SK-N-MC (cell line): ENCODE measurements at regions not wholly inside any gene's neighbourhood (a gene's known extent, or its start where the extent isn't known, plus 50 kb on each side); places are given as distances from the start of the nearest gene placed in this dataset.

Experiments used
- EZH2 ChIP-seq: fragments of 200-600 bp; sonication (generic); IDR thresholded peaks from one replicate; pipeline ENCODE4 v1.6.1; 2017; ENCODE audit warnings: antibody characterized with exemption
- FOXP2 ChIP-seq: optimal IDR thresholded peaks from 2 replicates; pipeline ENCODE3; 2011; ENCODE audit warnings: mild to moderate bottlenecking, moderate library complexity; ENCODE audit not compliant: insufficient read depth; ENCODE audit errors: extremely low read length, control extremely low read depth
- POLR2AphosphoS5 ChIP-seq: IDR thresholded peaks from 2 replicates; pipeline ENCODE4 v1.6.1; 2012; ENCODE audit warnings: mild to moderate bottlenecking, low read depth, low read length, borderline replicate concordance

DNA sequence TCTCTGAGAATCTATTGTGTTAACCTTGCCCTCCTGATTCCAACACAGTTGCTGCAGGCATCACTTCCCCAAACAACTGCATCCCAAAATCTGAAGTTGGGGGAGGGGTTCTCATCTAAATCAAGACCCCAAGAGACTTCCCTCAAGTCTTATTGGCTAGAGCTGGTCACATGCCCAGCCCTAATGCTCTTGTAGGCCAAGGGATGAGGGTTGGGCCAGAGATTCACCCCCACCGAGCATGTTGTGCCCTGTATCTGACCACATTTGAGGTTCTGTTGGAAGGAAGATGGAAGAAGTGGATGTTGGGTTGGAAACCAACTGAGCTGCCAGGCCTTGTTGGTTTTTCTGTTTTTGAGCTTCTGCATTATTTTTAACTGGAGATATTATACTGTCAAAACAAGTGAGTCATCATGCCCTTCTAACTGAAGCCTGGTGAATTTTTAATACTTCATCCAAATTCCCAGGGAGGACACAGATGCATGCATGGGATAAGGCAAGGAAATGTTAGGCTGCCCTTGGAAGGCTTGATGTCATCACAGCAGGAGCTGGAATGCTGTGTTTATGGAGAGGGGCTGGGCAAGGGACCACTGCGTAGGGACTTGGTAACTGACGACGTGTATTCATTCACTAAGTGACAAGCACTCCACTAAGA, 68.6 kb upstream of the CACUL1 start:
- TF ChIP-seq POLR2AphosphoS5: no peak
- TF ChIP-seq EZH2: no peak
- no peak for TF ChIP-seq FOXP2
